WTC11 (cell line): ENCODE measurements at regions not wholly inside any gene's neighbourhood (a gene's known extent, or its start where the extent isn't known, plus 50 kb on each side); places are given as distances from the start of the nearest gene placed in this dataset.

Experiments used
- ELF4 ChIP-seq: sonication (generic); formaldehyde crosslinking; IDR thresholded peaks from 2 replicates; pipeline ENCODE4 v1.8.1; 2022; ENCODE audit warnings: low read depth, mild to moderate bottlenecking, moderate library complexity, missing genetic modification reagents
- ERG ChIP-seq: fragments of 250-450 bp; sonication (Bioruptor Pico); IDR thresholded peaks from 2 replicates; pipeline ENCODE4 v1.8.0; 2021; ENCODE audit warnings: mild to moderate bottlenecking
- FOXP1 ChIP-seq: sonication (generic); formaldehyde crosslinking; IDR thresholded peaks from 2 replicates; pipeline ENCODE4 v1.8.0; 2022; ENCODE audit warnings: missing genetic modification reagents, mild to moderate bottlenecking, moderate library complexity, borderline replicate concordance
- GABPB1 ChIP-seq: sonication (generic); formaldehyde crosslinking; IDR thresholded peaks from 2 replicates; pipeline ENCODE4 v1.8.1; 2023; ENCODE audit warnings: mild to moderate bottlenecking, missing genetic modification reagents
- HMGA2 ChIP-seq: fragments of 250-450 bp; sonication (Bioruptor Pico); IDR thresholded peaks from 2 replicates; pipeline ENCODE4 v1.4.0; 2021; ENCODE audit warnings: mild to moderate bottlenecking, moderate library complexity
- NFE2L1 ChIP-seq: sonication (generic); formaldehyde crosslinking; IDR thresholded peaks from 2 replicates; pipeline ENCODE4 v1.8.1; 2023; ENCODE audit warnings: missing genetic modification reagents
- USF2 ChIP-seq: sonication (generic); formaldehyde crosslinking; IDR thresholded peaks from 2 replicates; pipeline ENCODE4 v1.8.1; 2023; ENCODE audit warnings: mild to moderate bottlenecking, missing genetic modification reagents, moderate library complexity
- ZBTB21 ChIP-seq: sonication (generic); formaldehyde crosslinking; IDR thresholded peaks from 2 replicates; pipeline ENCODE4 v1.8.1; 2023; ENCODE audit warnings: mild to moderate bottlenecking, missing genetic modification reagents, borderline replicate concordance
- ZNF423 ChIP-seq: fragments of 250-450 bp; sonication (Bioruptor Pico); IDR thresholded peaks from 2 replicates; pipeline ENCODE4 v2.1.2; 2022; ENCODE audit warnings: mild to moderate bottlenecking, moderate library complexity
- TF ChIP-seq, protein P1 (sequence below): fragments of 200-600 bp; IDR thresholded peaks from 2 replicates; pipeline ENCODE4 v1.8.0; 2022; ENCODE audit warnings: antibody characterized with exemption
- TF ChIP-seq, protein P2 (sequence below): sonication (generic); formaldehyde crosslinking; IDR thresholded peaks from 2 replicates; pipeline ENCODE4 v1.8.0; 2022; ENCODE audit warnings: mild to moderate bottlenecking, missing genetic modification reagents
- TF ChIP-seq, protein P3 (sequence below): sonication (generic); formaldehyde crosslinking; conservative IDR thresholded peaks from 2 replicates; pipeline ENCODE4 v1.8.1; 2022; ENCODE audit warnings: mild to moderate bottlenecking, missing genetic modification reagents

DNA sequence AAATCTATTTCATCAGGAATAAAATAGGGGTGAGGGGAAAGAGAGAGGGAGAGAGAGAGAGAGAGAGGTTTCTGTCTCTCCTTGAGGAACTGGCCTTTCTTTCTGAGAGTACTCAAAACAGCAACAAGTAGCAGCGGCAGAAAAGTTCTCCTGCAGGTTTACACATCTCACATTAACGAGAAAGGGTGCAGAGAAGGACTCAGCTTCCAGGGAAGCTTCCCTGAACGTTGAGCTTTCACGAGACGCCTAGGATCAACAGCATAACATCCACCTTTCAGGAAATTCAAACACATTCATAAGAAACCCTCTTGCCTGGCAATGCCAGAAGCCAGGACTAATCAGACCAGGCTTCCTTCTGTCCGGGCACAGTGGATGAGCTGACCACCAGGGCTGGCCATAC, 162.9 kb downstream of the ZDHHC21 start:
- no peak for TF ChIP-seq ERG (CRISPR knock-in tag)
- TF ChIP-seq, protein P1, sequence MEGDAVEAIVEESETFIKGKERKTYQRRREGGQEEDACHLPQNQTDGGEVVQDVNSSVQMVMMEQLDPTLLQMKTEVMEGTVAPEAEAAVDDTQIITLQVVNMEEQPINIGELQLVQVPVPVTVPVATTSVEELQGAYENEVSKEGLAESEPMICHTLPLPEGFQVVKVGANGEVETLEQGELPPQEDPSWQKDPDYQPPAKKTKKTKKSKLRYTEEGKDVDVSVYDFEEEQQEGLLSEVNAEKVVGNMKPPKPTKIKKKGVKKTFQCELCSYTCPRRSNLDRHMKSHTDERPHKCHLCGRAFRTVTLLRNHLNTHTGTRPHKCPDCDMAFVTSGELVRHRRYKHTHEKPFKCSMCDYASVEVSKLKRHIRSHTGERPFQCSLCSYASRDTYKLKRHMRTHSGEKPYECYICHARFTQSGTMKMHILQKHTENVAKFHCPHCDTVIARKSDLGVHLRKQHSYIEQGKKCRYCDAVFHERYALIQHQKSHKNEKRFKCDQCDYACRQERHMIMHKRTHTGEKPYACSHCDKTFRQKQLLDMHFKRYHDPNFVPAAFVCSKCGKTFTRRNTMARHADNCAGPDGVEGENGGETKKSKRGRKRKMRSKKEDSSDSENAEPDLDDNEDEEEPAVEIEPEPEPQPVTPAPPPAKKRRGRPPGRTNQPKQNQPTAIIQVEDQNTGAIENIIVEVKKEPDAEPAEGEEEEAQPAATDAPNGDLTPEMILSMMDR: no peak
- TF ChIP-seq NFE2L1 (CRISPR knock-in tag): no peak
- no peak for TF ChIP-seq GABPB1 (CRISPR knock-in tag)
- TF ChIP-seq ELF4: no peak
- TF ChIP-seq, protein P2, sequence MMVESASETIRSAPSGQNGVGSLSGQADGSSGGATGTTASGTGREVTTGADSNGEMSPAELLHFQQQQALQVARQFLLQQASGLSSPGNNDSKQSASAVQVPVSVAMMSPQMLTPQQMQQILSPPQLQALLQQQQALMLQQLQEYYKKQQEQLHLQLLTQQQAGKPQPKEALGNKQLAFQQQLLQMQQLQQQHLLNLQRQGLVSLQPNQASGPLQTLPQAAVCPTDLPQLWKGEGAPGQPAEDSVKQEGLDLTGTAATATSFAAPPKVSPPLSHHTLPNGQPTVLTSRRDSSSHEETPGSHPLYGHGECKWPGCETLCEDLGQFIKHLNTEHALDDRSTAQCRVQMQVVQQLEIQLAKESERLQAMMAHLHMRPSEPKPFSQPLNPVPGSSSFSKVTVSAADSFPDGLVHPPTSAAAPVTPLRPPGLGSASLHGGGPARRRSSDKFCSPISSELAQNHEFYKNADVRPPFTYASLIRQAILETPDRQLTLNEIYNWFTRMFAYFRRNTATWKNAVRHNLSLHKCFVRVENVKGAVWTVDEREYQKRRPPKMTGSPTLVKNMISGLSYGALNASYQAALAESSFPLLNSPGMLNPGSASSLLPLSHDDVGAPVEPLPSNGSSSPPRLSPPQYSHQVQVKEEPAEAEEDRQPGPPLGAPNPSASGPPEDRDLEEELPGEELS: no peak
- no peak for TF ChIP-seq USF2 (CRISPR knock-in tag)
- TF ChIP-seq ZBTB21 (CRISPR knock-in tag): no peak
- TF ChIP-seq ZNF423 (CRISPR knock-in tag): no peak
- no peak for TF ChIP-seq HMGA2 (CRISPR knock-in tag)
- TF ChIP-seq FOXP1 (CRISPR knock-in tag): no peak
- TF ChIP-seq, protein P3, sequence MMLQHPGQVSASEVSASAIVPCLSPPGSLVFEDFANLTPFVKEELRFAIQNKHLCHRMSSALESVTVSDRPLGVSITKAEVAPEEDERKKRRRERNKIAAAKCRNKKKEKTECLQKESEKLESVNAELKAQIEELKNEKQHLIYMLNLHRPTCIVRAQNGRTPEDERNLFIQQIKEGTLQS: no peak
